ENCODE measurements at regions not wholly inside any gene's neighbourhood (a gene's known extent, or its start where the extent isn't known, plus 50 kb on each side); places are given as distances from the start of the nearest gene placed in this dataset.
"Not testable (repeated sequence)": the region's sequence is repeated elsewhere in the genome, so short reads cannot be mapped to it uniquely, and the experiment has no call there.

- peaks cover 43% of the 10 kb centered on the region for H3K4me1 Mint-ChIP-seq (ENCODE audit: low read depth)
- no peaks in the 10 kb centered on the region for H3K36me3 Mint-ChIP-seq (ENCODE audit: insufficient read depth in 2 of 2)
- H3K27ac Mint-ChIP-seq: no peak overlapping the region
- peaks cover 42% of the 10 kb centered on the region for H3K27me3 Mint-ChIP-seq (ENCODE audit: low read depth)
- DNase-seq: peak in 1 of 2 donors; percentile 12
- peak overlapping the region; percentile 55 to 57 for H3K4me3 Mint-ChIP-seq
- ATAC-seq (replicated peaks in 1 of 2): no peak
- no peaks in the 10 kb centered on the region for H3K9me3 Mint-ChIP-seq
These were observed 139.8 kb upstream of the SMARCA2 start for GRCh38 chr9:1875251-1875851.

- Mint-ChIP-seq H3K36me3 (ENCODE audit: insufficient read depth in 2 of 2) (no peaks in the 10 kb centered on the region), H3K27ac (no peak overlapping the region), H3K27me3 (ENCODE audit: low read depth) (peaks cover 35% of the 10 kb centered on the region), H3K4me1 (ENCODE audit: low read depth) (peaks cover 43% of the 10 kb centered on the region), H3K9me3 (no peaks in the 10 kb centered on the region), H3K4me3 (peak overlapping the region; percentile 55 to 57)
- DNase-seq (peak; percentile 75 to 84), ATAC-seq (replicated peaks in 1 of 2) (peak; percentile 65 to 70)
These were observed 139.2 kb upstream of the SMARCA2 start for GRCh38 chr9:1875921-1876448.

DNA sequence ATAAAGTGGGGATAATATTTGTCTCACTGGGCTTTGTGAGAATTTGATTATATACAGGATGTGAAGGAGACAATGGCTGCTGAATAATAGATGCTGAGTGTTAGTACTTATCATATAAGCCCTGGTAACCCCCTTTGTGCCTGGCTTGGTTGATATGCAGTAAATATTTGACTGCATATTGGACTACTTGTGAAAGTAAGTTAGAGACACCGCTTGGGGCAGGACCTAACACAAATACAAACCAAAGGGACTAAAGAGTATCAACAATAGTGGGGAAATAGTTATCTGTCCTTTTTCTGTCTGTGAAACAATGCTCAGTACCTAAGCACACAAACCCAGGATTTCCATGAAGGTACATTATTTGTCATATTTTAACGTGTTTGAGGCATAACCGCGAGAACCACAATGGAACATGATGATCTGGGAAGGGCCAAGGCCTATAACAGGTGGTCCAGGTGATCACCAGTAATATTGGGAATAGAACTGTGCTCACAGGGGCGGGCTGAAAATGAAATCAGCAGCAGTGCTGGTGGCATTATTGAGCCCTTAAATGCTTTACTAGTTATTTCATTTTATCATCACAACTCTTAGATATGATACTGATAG is 138.2 kb upstream of the SMARCA2 start:
- no peaks in the 10 kb centered on the region for H3K36me3 Mint-ChIP-seq (ENCODE audit: insufficient read depth in 2 of 2)
- no peaks in the 10 kb centered on the region for H3K9me3 Mint-ChIP-seq
- no peak for ATAC-seq (replicated peaks in 1 of 2)
- peak in 1 of 2 donors; percentile 3 for DNase-seq
- peaks cover 26% of the 10 kb centered on the region for H3K27me3 Mint-ChIP-seq (ENCODE audit: low read depth)
- no peak overlapping the region for H3K27ac Mint-ChIP-seq
- peak overlapping the region in 1 of 2 donors; percentile 55 for H3K4me3 Mint-ChIP-seq
- peaks cover 42% of the 10 kb centered on the region for H3K4me1 Mint-ChIP-seq (ENCODE audit: low read depth)

- ATAC-seq (replicated peaks in 1 of 2) (no peak), DNase-seq (no peak)
- H3K27me3 Mint-ChIP-seq (ENCODE audit: low read depth): peaks cover 16% of the 10 kb centered on the region
- no peaks in the 10 kb centered on the region for H3K36me3 Mint-ChIP-seq (ENCODE audit: insufficient read depth in 2 of 2)
- no peak overlapping the region for H3K27ac Mint-ChIP-seq
- H3K4me3 Mint-ChIP-seq: no peak overlapping the region
- peaks cover 33% of the 10 kb centered on the region for H3K4me1 Mint-ChIP-seq (ENCODE audit: low read depth)
- H3K9me3 Mint-ChIP-seq: no peaks in the 10 kb centered on the region
These were observed 137.2 kb upstream of the SMARCA2 start for GRCh38 chr9:1877951-1878350.

DNA sequence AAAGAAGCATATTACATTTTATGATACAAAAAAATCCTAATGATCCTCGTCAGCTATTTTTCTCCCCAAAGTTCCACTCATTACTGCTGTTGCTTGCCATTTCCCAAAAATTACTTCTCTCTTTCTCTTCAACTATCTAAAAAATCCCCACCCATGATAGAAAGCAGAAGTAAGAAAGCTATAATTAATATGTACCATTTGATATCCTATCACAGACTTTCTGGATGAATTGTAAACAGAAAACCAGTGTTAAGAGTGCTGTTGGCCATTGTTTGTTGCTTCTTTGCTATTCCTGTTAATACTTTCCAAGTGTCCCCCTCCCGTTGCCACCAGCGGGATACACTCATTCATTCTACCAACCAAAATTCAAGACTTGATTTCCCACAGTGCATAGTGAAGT is 136.3 kb upstream of the SMARCA2 start:
- Mint-ChIP-seq H3K27me3 (ENCODE audit: low read depth) (peaks cover 16% of the 10 kb centered on the region), H3K27ac (no peak overlapping the region), H3K4me3 (no peak overlapping the region), H3K36me3 (ENCODE audit: insufficient read depth in 2 of 2) (no peaks in the 10 kb centered on the region), H3K4me1 (ENCODE audit: low read depth) (peaks cover 33% of the 10 kb centered on the region), H3K9me3 (no peaks in the 10 kb centered on the region)
- no peak for DNase-seq
- ATAC-seq (replicated peaks in 1 of 2): no peak

DNA sequence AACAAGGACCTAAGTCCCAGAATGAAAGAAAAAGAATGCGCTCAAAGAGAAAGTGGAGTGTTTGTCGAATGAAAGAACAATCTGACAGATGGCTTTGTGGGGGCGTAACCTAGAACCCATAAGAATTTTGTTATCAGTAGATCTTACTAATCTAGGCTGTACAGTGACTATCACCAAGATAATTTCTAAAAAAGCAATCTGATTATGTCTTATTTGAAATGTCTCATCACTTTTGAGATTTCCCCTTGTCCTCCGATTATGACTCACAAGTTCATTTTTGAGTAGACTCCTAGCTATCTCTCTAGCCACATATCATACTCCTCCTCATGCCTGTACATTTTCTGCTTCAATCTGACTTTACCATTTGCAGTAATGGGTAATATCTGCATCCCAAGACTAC is 135.6 kb upstream of the SMARCA2 start:
- ATAC-seq (replicated peaks in 1 of 2) (peak; percentile 71 to 73), DNase-seq (peak; percentile 45 to 54)
- Mint-ChIP-seq H3K4me3 (no peak overlapping the region), H3K27me3 (ENCODE audit: low read depth) (peaks cover 14% of the 10 kb centered on the region), H3K36me3 (ENCODE audit: insufficient read depth in 2 of 2) (no peaks in the 10 kb centered on the region), H3K27ac (no peak overlapping the region), H3K9me3 (no peaks in the 10 kb centered on the region), H3K4me1 (ENCODE audit: low read depth) (peaks cover 33% of the 10 kb centered on the region)

DNA sequence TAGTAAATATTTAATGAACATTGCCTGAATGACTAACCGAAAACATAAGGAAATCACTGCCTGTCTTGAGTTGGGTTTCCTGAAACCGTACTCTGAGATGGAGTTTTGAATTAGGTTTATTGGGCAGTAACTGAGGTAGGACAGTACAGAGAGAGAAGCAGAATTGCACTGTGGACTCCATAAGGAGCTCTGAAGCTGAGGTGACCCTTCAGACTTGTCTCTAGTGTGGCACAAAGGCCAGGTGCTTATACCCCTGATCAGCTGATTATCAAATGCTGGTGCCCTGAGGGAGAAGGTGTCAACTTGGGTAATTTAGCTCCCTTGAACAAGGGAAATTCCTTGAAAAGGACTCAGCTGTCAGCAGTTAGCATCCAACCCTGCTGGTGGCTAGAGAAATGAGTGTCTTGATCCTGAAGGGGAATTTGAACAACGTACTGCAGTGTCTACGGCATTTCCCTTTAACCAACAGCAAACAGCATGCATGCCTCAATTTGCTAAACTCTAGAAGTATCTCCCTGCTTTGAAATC is 135.0 kb upstream of the SMARCA2 start:
- DNase-seq (peak; percentile 33 to 48), ATAC-seq (replicated peaks in 1 of 2) (peak; percentile 38 to 42)
- no peaks in the 10 kb centered on the region for H3K9me3 Mint-ChIP-seq
- H3K36me3 Mint-ChIP-seq (ENCODE audit: insufficient read depth in 2 of 2): no peaks in the 10 kb centered on the region
- no peak overlapping the region for H3K4me3 Mint-ChIP-seq
- peaks cover 27% of the 10 kb centered on the region for H3K4me1 Mint-ChIP-seq (ENCODE audit: low read depth)
- no peak overlapping the region for H3K27ac Mint-ChIP-seq
- peaks cover 13% of the 10 kb centered on the region for H3K27me3 Mint-ChIP-seq (ENCODE audit: low read depth)

DNA sequence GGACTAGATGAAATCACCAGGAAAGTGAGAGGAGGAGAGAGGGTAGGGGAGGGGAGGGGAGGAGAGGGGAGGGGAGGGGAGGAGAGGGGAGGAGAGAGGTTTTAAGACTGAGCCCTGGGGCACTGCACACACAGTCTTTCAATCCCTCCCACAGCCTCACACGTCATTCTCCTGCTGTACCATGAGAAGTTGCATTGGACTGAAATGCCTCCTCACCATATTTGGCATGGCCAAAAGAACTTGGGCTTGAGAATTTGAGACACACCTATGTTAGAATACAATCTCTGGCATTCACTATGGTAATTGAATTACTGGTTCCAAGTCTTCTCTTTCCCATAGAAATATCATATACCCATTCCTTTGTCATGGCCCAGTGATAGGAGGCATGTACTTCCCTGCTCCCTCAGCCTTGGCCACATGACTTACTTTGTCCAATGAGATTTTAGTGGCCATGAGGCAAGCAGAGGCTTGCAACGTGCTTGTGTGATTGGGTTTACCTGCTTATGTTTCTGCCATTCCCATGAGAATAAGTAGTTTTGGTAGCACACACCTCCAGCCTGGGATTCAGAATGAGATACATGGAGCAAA is 133.3 kb upstream of the SMARCA2 start:
- no peaks in the 10 kb centered on the region for H3K9me3 Mint-ChIP-seq
- DNase-seq (no peak), ATAC-seq (replicated peaks in 1 of 2) (no peak)
- peaks cover 20% of the 10 kb centered on the region for H3K27me3 Mint-ChIP-seq (ENCODE audit: low read depth)
- no peaks in the 10 kb centered on the region for H3K36me3 Mint-ChIP-seq (ENCODE audit: insufficient read depth in 2 of 2)
- no peak overlapping the region for H3K4me3 Mint-ChIP-seq
- peaks cover 10% of the 10 kb centered on the region for H3K4me1 Mint-ChIP-seq (ENCODE audit: low read depth)
- H3K27ac Mint-ChIP-seq: no peak overlapping the region

- DNase-seq (no peak), ATAC-seq (replicated peaks in 1 of 2) (no peak)
- H3K27me3 Mint-ChIP-seq (ENCODE audit: low read depth): peaks cover 20% of the 10 kb centered on the region
- no peaks in the 10 kb centered on the region for H3K9me3 Mint-ChIP-seq
- no peaks in the 10 kb centered on the region for H3K36me3 Mint-ChIP-seq (ENCODE audit: insufficient read depth in 2 of 2)
- no peaks in the 10 kb centered on the region for H3K4me1 Mint-ChIP-seq (ENCODE audit: low read depth)
- no peak overlapping the region for H3K4me3 Mint-ChIP-seq
- no peak overlapping the region for H3K27ac Mint-ChIP-seq
These were observed 132.3 kb upstream of the SMARCA2 start for GRCh38 chr9:1882711-1883403.

GRCh38 chr9:1890201-1890600 is 124.9 kb upstream of the SMARCA2 start:
- ATAC-seq (replicated peaks in 1 of 2): no peak
- H3K9me3 Mint-ChIP-seq: no peaks in the 10 kb centered on the region
- no peak overlapping the region for H3K27ac Mint-ChIP-seq
- H3K27me3 Mint-ChIP-seq (ENCODE audit: low read depth): peaks cover 38% of the 10 kb centered on the region
- no peak for DNase-seq
- no peaks in the 10 kb centered on the region for H3K4me1 Mint-ChIP-seq (ENCODE audit: low read depth)
- H3K36me3 Mint-ChIP-seq (ENCODE audit: insufficient read depth in 2 of 2): no peaks in the 10 kb centered on the region
- no peak overlapping the region for H3K4me3 Mint-ChIP-seq

DNA sequence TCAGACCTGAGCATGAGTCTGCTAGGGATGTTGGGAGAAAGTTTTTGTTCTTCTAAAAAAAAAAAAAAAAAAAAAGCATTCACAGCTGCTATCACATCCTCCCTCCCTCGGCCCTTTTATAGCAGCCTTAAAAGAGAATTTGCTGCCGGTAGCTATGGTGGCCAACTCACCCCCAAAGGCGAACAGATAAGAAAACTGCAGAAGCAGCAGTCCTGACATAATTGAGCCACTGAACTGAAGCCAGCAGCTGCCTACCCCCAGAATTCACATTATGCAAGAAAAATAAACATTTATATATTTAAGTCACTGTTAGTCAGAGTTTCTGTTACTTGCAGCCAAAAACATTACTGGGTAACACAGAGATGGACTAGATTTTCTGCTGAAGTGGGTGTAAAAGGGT is 124.3 kb upstream of the SMARCA2 start:
- Mint-ChIP-seq H3K4me1 (ENCODE audit: low read depth) (no peaks in the 10 kb centered on the region), H3K27me3 (ENCODE audit: low read depth) (peaks cover 38% of the 10 kb centered on the region), H3K9me3 (no peaks in the 10 kb centered on the region), H3K36me3 (ENCODE audit: insufficient read depth in 2 of 2) (no peaks in the 10 kb centered on the region), H3K4me3 (no peak overlapping the region), H3K27ac (no peak overlapping the region)
- ATAC-seq (replicated peaks in 1 of 2) (no peak), DNase-seq (no peak)

DNA sequence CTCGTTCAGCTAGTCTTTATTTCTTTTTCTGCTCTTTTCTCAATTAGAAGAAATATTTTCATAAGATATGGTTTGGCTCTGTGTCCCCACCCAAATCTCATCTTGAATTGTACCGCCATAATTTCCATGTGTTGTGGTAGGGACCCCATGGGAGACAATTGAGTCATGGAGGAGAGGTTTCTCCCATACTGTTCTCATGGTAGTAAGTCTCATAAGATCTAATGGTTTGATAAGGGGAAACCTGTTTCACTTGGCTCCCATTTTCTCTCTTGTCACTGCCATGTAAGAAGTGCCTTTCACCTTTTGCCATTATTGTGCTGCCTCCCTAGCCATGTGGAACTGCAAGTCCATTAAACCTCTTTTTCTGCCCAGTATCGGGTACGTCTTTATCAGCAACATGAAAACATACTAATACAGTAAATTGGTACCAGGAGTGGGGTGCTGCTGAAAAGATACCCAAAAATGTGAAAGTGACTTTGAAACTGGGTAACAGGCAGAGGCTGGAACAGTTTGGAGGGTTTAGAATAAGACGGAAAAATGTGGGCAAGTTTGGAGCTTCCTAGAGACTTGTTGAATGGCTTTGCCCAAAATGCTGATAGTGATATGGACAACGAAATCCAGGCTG is 112.0 kb upstream of the SMARCA2 start:
- Mint-ChIP-seq H3K9me3 (peaks cover 13 to 23% of the 10 kb centered on the region in 2 donors), H3K36me3 (ENCODE audit: insufficient read depth in 2 of 2) (peaks cover 17 to 28% of the 10 kb centered on the region in 2 donors), H3K27me3 (ENCODE audit: low read depth) (peaks cover 16% of the 10 kb centered on the region)
- DNase-seq; H3K27ac Mint-ChIP-seq; ATAC-seq (replicated peaks in 1 of 2); H3K4me1 Mint-ChIP-seq (ENCODE audit: low read depth); H3K4me3 Mint-ChIP-seq: not testable (repeated sequence)

Measured in activated T-cell treated with anti-CD3 and anti-CD28 coated beads, Interleukin-2, amount 50 U/mL, for 72 hours (primary cell).